A673 (cell line): ENCODE measurements at regions not wholly inside any gene's neighbourhood (a gene's known extent, or its start where the extent isn't known, plus 50 kb on each side); places are given as distances from the start of the nearest gene placed in this dataset.

Experiments used
- BruUV-seq: library from RNA; stranded (reverse); fragments of 400-500 nt; replicated peaks from 2 replicates; lab custom pipeline; 2021; lab: Mats Ljungman, UMichigan
- CTCF ChIA-PET: fragments of 300-600 bp; sonication (Branson Sonifier 250); formaldehyde crosslinking; loops from one replicate; lab custom pipeline; 2022; ENCODE audit warnings: antibody characterized with exemption; lab: Charles Lee
- POLR2A ChIA-PET: fragments of 300-600 bp; sonication (Branson Sonifier 250); formaldehyde crosslinking; loops from one replicate; lab custom pipeline; 2022; ENCODE audit warnings: antibody characterized with exemption; ENCODE audit not compliant: low non-redundant PET; lab: Charles Lee
- DNase-seq: peaks from one replicate; pipeline ENCODE4 v3.0.0-alpha.2; 2015; ENCODE audit warnings: low spot score
- H3K27ac ChIP-seq: fragments of 200-600 bp; sonication (generic); 2 replicates; pipeline ENCODE4 v1.5.1; 2016; ENCODE audit warnings: mixed run types, low read depth, mild to moderate bottlenecking, mixed read lengths, antibody characterized with exemption, low read length; ENCODE audit not compliant: poor library complexity, severe bottlenecking
- H3K27me3 ChIP-seq: fragments of 200-600 bp; sonication (generic); replicated peaks from 2 replicates; pipeline ENCODE4 v1.6.1; 2017; ENCODE audit warnings: mixed run types, low read depth, mild to moderate bottlenecking, mixed read lengths, antibody characterized with exemption, low read length; ENCODE audit not compliant: insufficient read depth, poor library complexity
- H3K36me3 ChIP-seq: fragments of 200-600 bp; sonication (generic); 2 replicates; pipeline ENCODE4 v1.6.1; 2016; ENCODE audit warnings: mixed run types, mild to moderate bottlenecking, mixed read lengths, antibody characterized with exemption, low read length; ENCODE audit not compliant: insufficient read depth, poor library complexity, severe bottlenecking
- H3K4me1 ChIP-seq: fragments of 200-600 bp; sonication (generic); 2 replicates; pipeline ENCODE4 v1.6.1; 2017; ENCODE audit warnings: mixed run types, mild to moderate bottlenecking, mixed read lengths, antibody characterized with exemption, low read length; ENCODE audit not compliant: insufficient read depth, poor library complexity, severe bottlenecking
- H3K4me3 ChIP-seq: fragments of 200-600 bp; sonication (generic); 2 replicates; pipeline ENCODE4 v1.5.1; 2016; ENCODE audit warnings: low read depth, mixed run types, mild to moderate bottlenecking, mixed read lengths, low read length; ENCODE audit not compliant: poor library complexity, severe bottlenecking
- H3K9me3 ChIP-seq: fragments of 200-600 bp; sonication (generic); 2 replicates; pipeline ENCODE4 v1.6.1; 2016; ENCODE audit warnings: mixed run types, low read depth, mild to moderate bottlenecking, mixed read lengths, antibody characterized with exemption, low read length; ENCODE audit not compliant: poor library complexity, severe bottlenecking
- EZH2 ChIP-seq: fragments of 200-600 bp; sonication (generic); IDR thresholded peaks from 2 replicates; pipeline ENCODE4 v1.6.1; 2017; ENCODE audit warnings: borderline replicate concordance, low read depth, mild to moderate bottlenecking, mixed read lengths, antibody characterized with exemption, low read length; ENCODE audit not compliant: poor library complexity, severe bottlenecking
- intact Hi-C: fragments of 100-400 bp; cut with micrococcal nuclease; formaldehyde crosslinking; loops from one replicate; pipeline ENCODE4 v1.10.0; 2022; ENCODE audit not compliant: unreplicated experiment
- TF ChIP-seq, protein P1 (sequence below): fragments of 300-800, 200-600 bp; sonication (generic); conservative IDR thresholded peaks from 2 replicates; pipeline ENCODE4 v1.5.1; 2017; ENCODE audit warnings: low read depth, mild to moderate bottlenecking, antibody characterized with exemption, low read length, moderate library complexity, mixed read lengths

DNA sequence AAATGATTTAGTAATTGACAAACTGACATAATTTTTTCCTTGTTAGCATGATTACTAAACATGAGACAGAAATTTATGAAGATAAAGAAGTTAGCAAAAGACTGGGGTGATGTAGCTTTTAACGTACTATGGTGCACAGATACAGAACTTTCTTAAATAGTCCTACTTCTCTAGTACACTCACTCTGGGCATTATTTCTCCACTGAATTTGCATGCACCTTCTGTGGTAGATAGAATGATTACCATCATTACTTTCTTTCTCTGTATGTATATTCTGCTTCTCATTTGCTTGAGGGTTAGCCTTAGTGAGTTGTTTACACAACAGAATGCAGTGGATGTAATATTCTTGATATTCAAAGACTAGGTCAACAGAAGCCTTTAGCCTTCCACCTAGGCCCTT, 173.1 kb upstream of the EPHA7 start:
- BruUV-seq = no TSS peak
- no peak for TF ChIP-seq EZH2
- TF ChIP-seq, protein P1, sequence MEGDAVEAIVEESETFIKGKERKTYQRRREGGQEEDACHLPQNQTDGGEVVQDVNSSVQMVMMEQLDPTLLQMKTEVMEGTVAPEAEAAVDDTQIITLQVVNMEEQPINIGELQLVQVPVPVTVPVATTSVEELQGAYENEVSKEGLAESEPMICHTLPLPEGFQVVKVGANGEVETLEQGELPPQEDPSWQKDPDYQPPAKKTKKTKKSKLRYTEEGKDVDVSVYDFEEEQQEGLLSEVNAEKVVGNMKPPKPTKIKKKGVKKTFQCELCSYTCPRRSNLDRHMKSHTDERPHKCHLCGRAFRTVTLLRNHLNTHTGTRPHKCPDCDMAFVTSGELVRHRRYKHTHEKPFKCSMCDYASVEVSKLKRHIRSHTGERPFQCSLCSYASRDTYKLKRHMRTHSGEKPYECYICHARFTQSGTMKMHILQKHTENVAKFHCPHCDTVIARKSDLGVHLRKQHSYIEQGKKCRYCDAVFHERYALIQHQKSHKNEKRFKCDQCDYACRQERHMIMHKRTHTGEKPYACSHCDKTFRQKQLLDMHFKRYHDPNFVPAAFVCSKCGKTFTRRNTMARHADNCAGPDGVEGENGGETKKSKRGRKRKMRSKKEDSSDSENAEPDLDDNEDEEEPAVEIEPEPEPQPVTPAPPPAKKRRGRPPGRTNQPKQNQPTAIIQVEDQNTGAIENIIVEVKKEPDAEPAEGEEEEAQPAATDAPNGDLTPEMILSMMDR = no peak
- Histone ChIP-seq H3K27ac (no peak overlapping the region), H3K27me3 (no peaks in the 10 kb centered on the region), H3K9me3 (no peaks in the 10 kb centered on the region), H3K36me3 (no peaks in the 10 kb centered on the region), H3K4me1 (no peaks in the 10 kb centered on the region), H3K4me3 (no peak overlapping the region)
- DNase-seq = no peak
- intact Hi-C loops = no loop called here
- CTCF ChIA-PET = no interaction called here
- POLR2A ChIA-PET = no interaction called here

DNA sequence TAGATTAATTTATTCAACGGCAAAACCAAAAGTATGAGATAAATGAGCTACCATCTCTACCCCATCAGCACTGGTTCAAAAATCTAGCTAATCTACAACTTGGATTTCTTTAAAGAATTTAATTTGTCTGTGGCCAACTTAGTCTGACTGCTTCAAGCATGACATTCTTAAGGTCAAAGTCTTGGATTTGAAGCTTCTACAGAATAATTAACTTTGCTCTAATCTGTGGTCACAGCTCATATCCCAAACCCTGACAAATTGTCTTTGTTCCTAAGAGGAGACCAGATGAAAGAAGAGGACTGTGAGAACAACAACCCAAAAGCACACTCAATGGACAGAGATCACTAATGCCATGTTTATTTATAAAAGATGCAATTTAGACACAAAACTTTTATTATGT, 166.9 kb upstream of the EPHA7 start:
- intact Hi-C loops = no loop called here
- Histone ChIP-seq H3K9me3 (no peaks in the 10 kb centered on the region), H3K27me3 (peaks cover 3% of the 10 kb centered on the region), H3K4me1 (no peaks in the 10 kb centered on the region), H3K4me3 (no peak overlapping the region), H3K27ac (no peak overlapping the region), H3K36me3 (no peaks in the 10 kb centered on the region)
- CTCF ChIA-PET = no interaction called here
- POLR2A ChIA-PET = no interaction called here
- no peak for DNase-seq
- no TSS peak for BruUV-seq
- TF ChIP-seq EZH2 = no peak
- TF ChIP-seq, protein P1 = no peak

DNA sequence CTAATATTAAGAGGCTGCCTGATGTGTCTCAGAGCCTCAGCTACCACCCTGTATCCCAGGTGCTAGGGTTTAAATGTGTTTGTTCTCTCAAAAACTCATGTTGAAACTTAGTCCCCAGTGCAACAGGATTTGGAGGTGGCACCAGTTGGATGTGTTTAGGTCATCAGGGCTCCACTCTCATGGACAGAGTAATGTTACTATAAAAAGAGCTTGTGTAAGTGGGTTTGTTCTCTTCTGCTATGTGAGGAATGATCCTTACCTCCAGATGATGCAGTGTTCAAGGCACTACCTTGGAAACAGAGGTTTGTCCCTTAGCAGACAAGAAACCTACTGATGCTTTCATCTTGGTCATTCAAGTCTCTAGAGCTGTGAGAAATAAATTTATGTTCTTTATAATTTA, 164.9 kb upstream of the EPHA7 start:
- no TSS peak for BruUV-seq
- CTCF ChIA-PET = no interaction called here

More for the DNA sequence above, 164.9 kb upstream of the EPHA7 start:
- intact Hi-C loops = no loop called here
- no peak for DNase-seq
- POLR2A ChIA-PET = no interaction called here
- Histone ChIP-seq H3K4me1 (no peaks in the 10 kb centered on the region), H3K36me3 (no peaks in the 10 kb centered on the region), H3K27ac (no peak overlapping the region), H3K27me3 (peaks cover 3% of the 10 kb centered on the region), H3K9me3 (no peaks in the 10 kb centered on the region), H3K4me3 (no peak overlapping the region)
- TF ChIP-seq, protein P1 = no peak
- TF ChIP-seq EZH2 = no peak
